GM21423 (cell line): ENCODE measurements at regions not wholly inside any gene's neighbourhood (a gene's known extent, or its start where the extent isn't known, plus 50 kb on each side); places are given as distances from the start of the nearest gene placed in this dataset.
A peak's percentile ranks its signal among the peaks of the same experiment; 100 is the strongest.

Experiments
- ATAC-seq: cut with Tn5 transposase; IDR thresholded peaks from one replicate; pipeline ENCODE4 v1.9.1; 2021; ENCODE audit warnings: mild to moderate bottlenecking, moderate library complexity; ENCODE audit not compliant: unreplicated experiment

GRCh38 chr18:29644276-29644675, 1398.3 kb downstream of the DSC3 start:
- ATAC-seq = no peak

- ATAC-seq = no peak
Observed at GRCh38 chr18:29629493-29630036, 1413.0 kb downstream of the DSC3 start.

GRCh38 chr18:29626094-29626493, 1416.4 kb downstream of the DSC3 start:
- no peak for ATAC-seq

- no peak for ATAC-seq
Observed at GRCh38 chr18:29616867-29617266, 1425.7 kb downstream of the DSC3 start.

- no peak for ATAC-seq
Observed at GRCh38 chr18:29608982-29609381, 1432.1 kb upstream of the CDH2 start.

- ATAC-seq = no peak
Observed at GRCh38 chr18:29605365-29605764, 1428.4 kb upstream of the CDH2 start.

GRCh38 chr18:29596959-29597358, 1420.0 kb upstream of the CDH2 start:
- ATAC-seq = no peak

GRCh38 chr18:29594493-29594892, 1417.6 kb upstream of the CDH2 start:
- ATAC-seq = no peak

GRCh38 chr18:29588446-29589100, 1411.6 kb upstream of the CDH2 start:
- no peak for ATAC-seq

GRCh38 chr18:29586210-29586609, 1409.3 kb upstream of the CDH2 start:
- ATAC-seq = no peak

- ATAC-seq = peak; percentile 52
Observed at GRCh38 chr18:29560270-29560669, 1383.3 kb upstream of the CDH2 start.

- no peak for ATAC-seq
Observed at GRCh38 chr18:29556070-29556469, 1379.1 kb upstream of the CDH2 start.

GRCh38 chr18:29549759-29550158, 1372.8 kb upstream of the CDH2 start:
- ATAC-seq = no peak

- no peak for ATAC-seq
Observed at GRCh38 chr18:29547626-29548025, 1370.7 kb upstream of the CDH2 start.

GRCh38 chr18:29540548-29540947, 1363.6 kb upstream of the CDH2 start:
- ATAC-seq = no peak

- ATAC-seq = no peak
Observed at GRCh38 chr18:29531746-29532145, 1354.8 kb upstream of the CDH2 start.

GRCh38 chr18:29523371-29523770, 1346.4 kb upstream of the CDH2 start:
- ATAC-seq = no peak

GRCh38 chr18:29512761-29513160, 1335.8 kb upstream of the CDH2 start:
- no peak for ATAC-seq

- no peak for ATAC-seq
Observed at GRCh38 chr18:29512203-29512602, 1335.3 kb upstream of the CDH2 start.

- no peak for ATAC-seq
Observed at GRCh38 chr18:29501952-29502351, 1325.0 kb upstream of the CDH2 start.

- no peak for ATAC-seq
Observed at GRCh38 chr18:29496152-29496680, 1319.3 kb upstream of the CDH2 start.

GRCh38 chr18:29494371-29494770, 1317.4 kb upstream of the CDH2 start:
- no peak for ATAC-seq

- ATAC-seq = no peak
Observed at GRCh38 chr18:29491907-29492306, 1315.0 kb upstream of the CDH2 start.
